22Rv1 (cell line): ENCODE measurements at regions not wholly inside any gene's neighbourhood (a gene's known extent, or its start where the extent isn't known, plus 50 kb on each side); places are given as distances from the start of the nearest gene placed in this dataset.

ENCODE experiments used
- H3K27ac ChIP-seq: fragments of 450-650 bp; 2 replicates; pipeline ENCODE4 v1.5.1; 2017
- CTCF ChIP-seq: fragments of 450-650 bp; IDR thresholded peaks from 2 replicates; pipeline ENCODE4 v1.5.1; 2017; ENCODE audit warnings: mild to moderate bottlenecking
- ZFX ChIP-seq: fragments of 450-650 bp; IDR thresholded peaks from 2 replicates; pipeline ENCODE4 v1.6.1; 2017; ENCODE audit warnings: antibody characterized with exemption, borderline replicate concordance

GRCh38 chr2:9738535-9739496, 104.5 kb upstream of the TAF1B start:
- H3K27ac ChIP-seq: 0 out of 2 replicates have a peak overlapping the region, but pooled peaks have one; percentile 25
- TF ChIP-seq CTCF: no peak
- no peak for TF ChIP-seq ZFX

- 0 out of 2 replicates have a peak overlapping the region, but pooled peaks have one; percentile 25 for H3K27ac ChIP-seq
- TF ChIP-seq CTCF: no peak
- TF ChIP-seq ZFX: no peak
These were observed 103.7 kb upstream of the TAF1B start for GRCh38 chr2:9739531-9739964.

- no peak overlapping the region for H3K27ac ChIP-seq
- TF ChIP-seq ZFX: no peak
These were observed 102.7 kb upstream of the TAF1B start for GRCh38 chr2:9740382-9741073.

GRCh38 chr2:9741110-9741509, 102.2 kb upstream of the TAF1B start:
- TF ChIP-seq ZFX (no peak), CTCF (no peak)
- H3K27ac ChIP-seq: no peak overlapping the region

- TF ChIP-seq ZFX: no peak
- TF ChIP-seq CTCF: no peak
- H3K27ac ChIP-seq: no peak overlapping the region
These were observed 100.7 kb upstream of the TAF1B start for GRCh38 chr2:9742601-9743000.

GRCh38 chr2:9744256-9745004, 98.8 kb upstream of the TAF1B start:
- TF ChIP-seq CTCF (no peak), ZFX (no peak)
- H3K27ac ChIP-seq: no peak overlapping the region

GRCh38 chr2:9745153-9745899, 97.9 kb upstream of the TAF1B start:
- no peak overlapping the region for H3K27ac ChIP-seq
- no peak for TF ChIP-seq CTCF
- TF ChIP-seq ZFX: no peak
